H1 (cell line): ENCODE measurements at regions not wholly inside any gene's neighbourhood (a gene's known extent, or its start where the extent isn't known, plus 50 kb on each side); places are given as distances from the start of the nearest gene placed in this dataset.

Experiments
- CTCF ChIA-PET: fragments of 300-600 bp; sonication (Branson Sonifier 250); formaldehyde crosslinking; loops from one replicate; lab custom pipeline; 2021; ENCODE audit not compliant: partially characterized antibody; lab: Charles Lee
- POLR2A ChIA-PET: fragments of 300-600 bp; sonication (Branson Sonifier 250); formaldehyde crosslinking; loops from one replicate; lab custom pipeline; 2021; ENCODE audit warnings: inconsistent platforms; ENCODE audit not compliant: partially characterized antibody; lab: Charles Lee
- DNase-seq, 2 experiments: peaks; one replicate each; pipeline versions ENCODE4 v3.0.0 to v3.0.0-alpha.2; 2010 to 2022; ENCODE audit warnings: low spot score in 2 of 2, low read depth in 1 of 2, mixed read lengths in 1 of 2
- FAIRE-seq: peaks from 2 replicates; lab custom pipeline; 2011; peaks lifted over from hg19 to GRCh38; lab: Jason Lieb, UNC
- H2AFZ ChIP-seq: 2 replicates; pipeline ENCODE4 v1.8.1; 2012; ENCODE audit warnings: low read length, inconsistent platforms
- H2AK5ac ChIP-seq: 2 replicates; pipeline ENCODE4 v1.6.1; 2013; ENCODE audit warnings: low read depth, low read length
- H2BK120ac ChIP-seq: replicated peaks from 2 replicates; pipeline ENCODE3; 2013; ENCODE audit warnings: low read depth, low read length, inconsistent platforms
- H2BK12ac ChIP-seq: 2 replicates; pipeline ENCODE4 v1.6.1; 2013; ENCODE audit warnings: low read depth, low read length
- H2BK15ac ChIP-seq: 2 replicates; pipeline ENCODE4 v1.6.1; 2013; ENCODE audit warnings: low read length
- H2BK20ac ChIP-seq: 2 replicates; pipeline ENCODE4 v1.6.1; 2013; ENCODE audit warnings: low read length
- H2BK5ac ChIP-seq: 2 replicates; pipeline ENCODE4 v1.6.1; 2013; ENCODE audit warnings: low read depth, low read length
- H3K14ac ChIP-seq: 2 replicates; pipeline ENCODE4 v1.6.1; 2013; ENCODE audit warnings: inconsistent platforms; ENCODE audit not compliant: insufficient read length
- H3K18ac ChIP-seq: 2 replicates; pipeline ENCODE4 v1.6.1; 2013; ENCODE audit warnings: low read length; ENCODE audit errors: extremely low read depth
- H3K23ac ChIP-seq: 2 replicates; pipeline ENCODE4 v1.6.1; 2013; ENCODE audit warnings: inconsistent platforms; ENCODE audit not compliant: insufficient read length
- H3K23me2 ChIP-seq: 2 replicates; pipeline ENCODE4 v1.6.1; 2013; ENCODE audit warnings: low read depth, low read length
- H3K27ac ChIP-seq: 2 replicates; pipeline ENCODE4 v1.6.1; 2011; ENCODE audit warnings: low read depth, low read length, inconsistent platforms
- H3K27me3 ChIP-seq, 4 experiments: replicated peaks in 1 of 4; 1 replicate in 1 of 4; 2 replicates in 3 of 4; pipeline versions ENCODE4 v1.6.1 to v1.8.1; 2011 to 2013; ENCODE audit warnings: low read length in 3 of 4, mild to moderate bottlenecking in 3 of 4, inconsistent platforms in 2 of 4, mixed read lengths in 2 of 4, moderate library complexity in 1 of 4; ENCODE audit not compliant: control insufficient read depth in 3 of 4, insufficient read depth in 3 of 4; ENCODE audit errors: extremely low read depth in 1 of 4
- H3K36me3 ChIP-seq, 4 experiments: 2 replicates each; pipeline versions ENCODE4 v1.6.1 to v1.8.1; 2011 to 2013; ENCODE audit warnings: mild to moderate bottlenecking in 4 of 4, low read length in 3 of 4, moderate library complexity in 2 of 4, control low read depth in 1 of 4, inconsistent platforms in 1 of 4; ENCODE audit not compliant: insufficient read depth in 4 of 4, control insufficient read depth in 2 of 4
- H3K4ac ChIP-seq: replicated peaks from 2 replicates; pipeline ENCODE3; 2013; ENCODE audit warnings: low read length, low read depth, mixed read lengths, inconsistent platforms; ENCODE audit not compliant: insufficient read length
- H3K4me1 ChIP-seq, 4 experiments: replicated peaks in 1 of 4; 1 replicate in 1 of 4; 2 replicates in 3 of 4; pipeline versions ENCODE4 v1.6.1 to v1.8.1; 2011 to 2013; ENCODE audit warnings: low read length in 3 of 4, inconsistent platforms in 2 of 4, mixed read lengths in 1 of 4; ENCODE audit not compliant: insufficient read depth in 4 of 4, control insufficient read depth in 3 of 4
- H3K4me2 ChIP-seq, 2 experiments: 2 replicates each; pipeline versions ENCODE4 v1.6.1 to v1.8.1; 2011 to 2013; ENCODE audit warnings: low read depth in 2 of 2, low read length in 2 of 2, control low read depth in 1 of 2, inconsistent platforms in 1 of 2, mild to moderate bottlenecking in 1 of 2; ENCODE audit not compliant: insufficient read depth in 1 of 2
- H3K4me3 ChIP-seq, 4 experiments: fragments of 200-600, 300-600 bp in 1 of 4; sonication (generic), shearing (Covaris generic), sonication (Bioruptor Twin) in 1 of 4; 2 replicates each; pipeline versions ENCODE4 v1.5.1 to v1.8.1; 2011 to 2016; ENCODE audit warnings: low read length in 4 of 4, low read depth in 3 of 4, control low read depth in 2 of 4, inconsistent platforms in 2 of 4, mild to moderate bottlenecking in 2 of 4, mixed read lengths in 1 of 4, moderate library complexity in 1 of 4; ENCODE audit not compliant: insufficient read depth in 2 of 4; ENCODE audit errors: extremely low read depth in 1 of 4
- H3K56ac ChIP-seq: replicated peaks from 2 replicates; pipeline ENCODE3; 2013; ENCODE audit warnings: low read depth, mild to moderate bottlenecking, mixed read lengths, low read length, inconsistent platforms; ENCODE audit not compliant: insufficient read length
- H3K79me1 ChIP-seq: 2 replicates; pipeline ENCODE4 v1.6.1; 2013; ENCODE audit warnings: low read depth, low read length, control low read depth
- H3K79me2 ChIP-seq, 2 experiments: 2 replicates each; pipeline versions ENCODE4 v1.6.1 to v1.8.1; 2012 to 2013; ENCODE audit warnings: low read length in 2 of 2, mild to moderate bottlenecking in 2 of 2, inconsistent platforms in 1 of 2; ENCODE audit not compliant: insufficient read depth in 2 of 2, control insufficient read depth in 1 of 2
- H3K9ac ChIP-seq, 4 experiments: replicated peaks in 1 of 4; 1 replicate in 1 of 4; 2 replicates in 3 of 4; pipeline versions ENCODE4 v1.6.1 to v1.8.1; 2011 to 2013; ENCODE audit warnings: low read depth in 3 of 4, low read length in 3 of 4, control low read depth in 2 of 4, mild to moderate bottlenecking in 2 of 4, moderate library complexity in 2 of 4, inconsistent platforms in 1 of 4; ENCODE audit errors: extremely low read depth in 1 of 4
- H3K9me3 ChIP-seq, 2 experiments: 2 replicates each; pipeline versions ENCODE4 v1.6.1 to v1.8.1; 2012 to 2013; ENCODE audit warnings: mild to moderate bottlenecking in 2 of 2, moderate library complexity in 2 of 2, control low read depth in 1 of 2, inconsistent platforms in 1 of 2, low read depth in 1 of 2, low read length in 1 of 2, mixed read lengths in 1 of 2; ENCODE audit not compliant: insufficient read depth in 2 of 2
- H4K20me1 ChIP-seq, 2 experiments: replicated peaks in 1 of 2; 2 replicates each; pipeline versions ENCODE3 to v1.8.1; 2011 to 2013; ENCODE audit warnings: inconsistent platforms in 2 of 2, low read length in 2 of 2, mild to moderate bottlenecking in 1 of 2; ENCODE audit not compliant: insufficient read depth in 2 of 2, control insufficient read depth in 1 of 2
- H4K5ac ChIP-seq: 2 replicates; pipeline ENCODE4 v1.6.1; 2013; ENCODE audit warnings: low read length, low read depth, mixed read lengths, inconsistent platforms; ENCODE audit not compliant: insufficient read length
- H4K8ac ChIP-seq: 2 replicates; pipeline ENCODE4 v1.8.0; 2013; ENCODE audit warnings: mild to moderate bottlenecking, moderate library complexity, low read length, inconsistent platforms; ENCODE audit not compliant: insufficient read depth; ENCODE audit errors: extremely low read depth
- H4K91ac ChIP-seq: replicated peaks from 2 replicates; pipeline ENCODE3; 2013; ENCODE audit warnings: low read length, mixed read lengths, inconsistent platforms; ENCODE audit not compliant: insufficient read length
- BRCA1 ChIP-seq: IDR thresholded peaks from 2 replicates; pipeline ENCODE4 v1.6.1; 2012; ENCODE audit warnings: low read depth, low read length, improper control_type of control experiment
- JUN ChIP-seq: IDR thresholded peaks from 2 replicates; pipeline ENCODE4 v1.6.1; 2011; ENCODE audit warnings: low read depth, mild to moderate bottlenecking, improper control_type of control experiment, low read length
- PHF8 ChIP-seq: fragments of 200-600 bp; sonication (generic); conservative IDR thresholded peaks from 2 replicates; pipeline ENCODE4 v1.7.1; 2012; ENCODE audit warnings: low read depth, mild to moderate bottlenecking, inconsistent platforms, low read length, moderate library complexity
- RAD21 ChIP-seq, 2 experiments: IDR thresholded peaks in 1 of 2; conservative IDR thresholded peaks in 1 of 2; 2 replicates each; pipeline ENCODE4 v1.6.1; 2011; ENCODE audit warnings: low read depth in 2 of 2, low read length in 2 of 2, improper control_type of control experiment in 1 of 2, inconsistent platforms in 1 of 2, mild to moderate bottlenecking in 1 of 2, moderate library complexity in 1 of 2
- SAP30 ChIP-seq: fragments of 300-600 bp; sonication (generic); IDR thresholded peaks from 2 replicates; pipeline ENCODE4 v1.7.1; 2012; ENCODE audit warnings: low read length, moderate library complexity, mild to moderate bottlenecking, inconsistent platforms; ENCODE audit not compliant: insufficient read depth, insufficient replicate concordance
- SIN3A ChIP-seq, 2 experiments: IDR thresholded peaks in 1 of 2; conservative IDR thresholded peaks in 1 of 2; 2 replicates each; pipeline ENCODE4 v1.6.1; 2011 to 2012; ENCODE audit warnings: low read length in 2 of 2, improper control_type of control experiment in 1 of 2, low read depth in 1 of 2, mild to moderate bottlenecking in 1 of 2
- SIX5 ChIP-seq: IDR thresholded peaks from 2 replicates; pipeline ENCODE4 v1.6.1; 2011; ENCODE audit warnings: mild to moderate bottlenecking, low read depth, low read length
- TEAD4 ChIP-seq: IDR thresholded peaks from 2 replicates; pipeline ENCODE4 v1.6.1; 2012; ENCODE audit warnings: low read depth, low read length, inconsistent platforms, mixed read lengths
- ZNF274 ChIP-seq: IDR thresholded peaks from 2 replicates; pipeline ENCODE4 v1.7.0; 2012; ENCODE audit warnings: low read length, borderline replicate concordance; ENCODE audit errors: extremely low read depth
- WGBS, 2 experiments: shearing (Covaris generic) in 1 of 2; methylation state at CpG; one replicate each; pipeline versions ENCODE4 v1.1.6 to v1.1.7; 2013 to 2015; ENCODE audit warnings: low lambda C conversion rate in 2 of 2, mixed read lengths in 2 of 2, inconsistent platforms in 1 of 2, low coverage in 1 of 2, missing lambda C conversion rate in 1 of 2; ENCODE audit not compliant: insufficient replicate concordance in 2 of 2, insufficient coverage in 1 of 2, insufficient read length in 1 of 2; ENCODE audit errors: extremely low coverage in 1 of 2, missing lambda C conversion rate in 1 of 2; 5-methylcytosine and 5-hydroxymethylcytosine counted together
- TF ChIP-seq, protein P1 (sequence below): IDR thresholded peaks from 2 replicates; pipeline ENCODE4 v1.6.1; 2012; ENCODE audit warnings: inconsistent platforms

GRCh38 chr7:54859545-54859944 lies 100.5 kb upstream of the SEC61G start:
- CTCF ChIA-PET, result interaction anchor here (0.7 to 1.9 kb wide), 3 partner anchors 17 to 396 kb away, joined by 3 to 6 read pairs (median 6); no protein-coding TSS in a partner anchor
- H4K5ac ChIP-seq, result no peak overlapping the region
- FAIRE-seq, result no peak

More at GRCh38 chr7:54859545-54859944, 100.5 kb upstream of the SEC61G start:
- no peak overlapping the region for H3K23ac ChIP-seq
- H3K56ac ChIP-seq, result no peak overlapping the region
- H3K23me2 ChIP-seq, result no peaks in the 10 kb centered on the region
- no peak overlapping the region for H2BK15ac ChIP-seq
- H4K8ac ChIP-seq, result no peak overlapping the region
- peaks cover 0 to 4% (median 3%) of the 10 kb centered on the region in 4 experiments; a peak in 4 of 7 replicates for H3K4me1 ChIP-seq
- no peaks in the 10 kb centered on the region for H3K36me3 ChIP-seq
- no peak overlapping the region for H3K14ac ChIP-seq
- H4K20me1 ChIP-seq, result no peaks in the 10 kb centered on the region
- no peak overlapping the region for H3K9ac ChIP-seq
- H2AK5ac ChIP-seq, result no peak overlapping the region
- no peak overlapping the region for H2BK5ac ChIP-seq
- H3K79me2 ChIP-seq, result no peaks in the 10 kb centered on the region
- H2BK120ac ChIP-seq, result no peak overlapping the region
- H3K27me3 ChIP-seq, result no peaks in the 10 kb centered on the region
- no peak overlapping the region for H3K18ac ChIP-seq
- H3K9me3 ChIP-seq, result no peaks in the 10 kb centered on the region
- no peak for TF ChIP-seq SAP30
- TF ChIP-seq, protein P1, sequence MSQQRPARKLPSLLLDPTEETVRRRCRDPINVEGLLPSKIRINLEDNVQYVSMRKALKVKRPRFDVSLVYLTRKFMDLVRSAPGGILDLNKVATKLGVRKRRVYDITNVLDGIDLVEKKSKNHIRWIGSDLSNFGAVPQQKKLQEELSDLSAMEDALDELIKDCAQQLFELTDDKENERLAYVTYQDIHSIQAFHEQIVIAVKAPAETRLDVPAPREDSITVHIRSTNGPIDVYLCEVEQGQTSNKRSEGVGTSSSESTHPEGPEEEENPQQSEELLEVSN, result no peak
- no peak for TF ChIP-seq RAD21 (IDR thresholded peaks at IDR 0.05 in 1 of 2, conservative IDR thresholded peaks at IDR 0.05 in 1 of 2; ENCODE audit: low read depth in 2 of 2, low read length in 2 of 2)
- no peak for TF ChIP-seq TEAD4
- TF ChIP-seq SIN3A (conservative IDR thresholded peaks at IDR 0.05 in 1 of 2, IDR thresholded peaks at IDR 0.05 in 1 of 2; ENCODE audit: low read depth in 1 of 2, low read length in 2 of 2), result no peak
- TF ChIP-seq SIX5, result no peak
- no peak for TF ChIP-seq BRCA1
- no peak for TF ChIP-seq PHF8
- no peak for TF ChIP-seq ZNF274
- TF ChIP-seq JUN, result no peak
- H3K27ac ChIP-seq, result no peak overlapping the region
- no peaks in the 10 kb centered on the region for H3K79me1 ChIP-seq
- H2AFZ ChIP-seq, result no peak overlapping the region
- no peak overlapping the region for H3K4me3 ChIP-seq
- no peak overlapping the region for H2BK20ac ChIP-seq
- no peak overlapping the region for H3K4ac ChIP-seq
- POLR2A ChIA-PET, result no interaction called here
- no peak for DNase-seq
- H3K4me2 ChIP-seq, result no peak overlapping the region
- no peak overlapping the region for H2BK12ac ChIP-seq
- H4K91ac ChIP-seq, result no peak overlapping the region
- WGBS, 2 experiments, result 87% methylated on average over 4 of the region's 4 CpGs; no CpG with 5 or more reads in 1 of the 2 experiments
